H9 (cell line): ENCODE measurements at regions not wholly inside any gene's neighbourhood (a gene's known extent, or its start where the extent isn't known, plus 50 kb on each side); places are given as distances from the start of the nearest gene placed in this dataset.

Experiments used
- DNase-seq: peaks from one replicate; pipeline ENCODE4 v3.0.0-alpha.2; 2017
- H2AFZ ChIP-seq: one replicate; pipeline ENCODE4 v1.6.1; 2013; ENCODE audit warnings: mild to moderate bottlenecking, low read length, control low read depth, moderate library complexity
- H2AK5ac ChIP-seq: 2 replicates; pipeline ENCODE4 v1.6.1; 2013; ENCODE audit warnings: low read length, control low read depth, mixed read lengths; ENCODE audit not compliant: insufficient read length
- H2BK120ac ChIP-seq: one replicate; pipeline ENCODE4 v1.6.1; 2013; ENCODE audit warnings: low read depth, mild to moderate bottlenecking, low read length, control low read depth, inconsistent platforms; ENCODE audit not compliant: poor library complexity, severe bottlenecking
- H2BK12ac ChIP-seq: 2 replicates; pipeline ENCODE4 v1.6.1; 2013; ENCODE audit warnings: low read length, control low read depth, mixed read lengths, low read depth; ENCODE audit not compliant: insufficient read length
- H2BK15ac ChIP-seq: 2 replicates; pipeline ENCODE4 v1.6.1; 2013; ENCODE audit warnings: low read depth, low read length, control low read depth
- H2BK20ac ChIP-seq: one replicate; pipeline ENCODE4 v1.6.1; 2013; ENCODE audit warnings: low read depth, mild to moderate bottlenecking, low read length, control low read depth, inconsistent platforms; ENCODE audit not compliant: poor library complexity, severe bottlenecking
- H2BK5ac ChIP-seq: 2 replicates; pipeline ENCODE4 v1.6.1; 2013; ENCODE audit warnings: low read length, control low read depth, mixed read lengths; ENCODE audit not compliant: insufficient read length
- H3K14ac ChIP-seq: 2 replicates; pipeline ENCODE4 v1.6.1; 2013; ENCODE audit warnings: low read length, control low read depth; ENCODE audit not compliant: insufficient read depth
- H3K18ac ChIP-seq: 2 replicates; pipeline ENCODE4 v1.6.1; 2013; ENCODE audit warnings: low read depth, mild to moderate bottlenecking, mixed read lengths, low read length, control low read depth; ENCODE audit not compliant: insufficient read length
- H3K23ac ChIP-seq: 2 replicates; pipeline ENCODE4 v1.6.1; 2013; ENCODE audit warnings: low read length, control low read depth, mixed read lengths, low read depth; ENCODE audit not compliant: insufficient read length
- H3K23me2 ChIP-seq: 2 replicates; pipeline ENCODE4 v1.6.1; 2013; ENCODE audit warnings: low read depth, mild to moderate bottlenecking, mixed read lengths, low read length, control low read depth; ENCODE audit not compliant: insufficient read length, poor library complexity, severe bottlenecking
- H3K27ac ChIP-seq: 2 replicates; pipeline ENCODE4 v1.5.1; 2013; ENCODE audit warnings: low read length, control low read depth, mixed read lengths, low read depth; ENCODE audit not compliant: insufficient read length
- H3K27me3 ChIP-seq: 2 replicates; pipeline ENCODE4 v1.6.1; 2013; ENCODE audit warnings: low read length, control low read depth, inconsistent platforms; ENCODE audit not compliant: insufficient read depth
- H3K4ac ChIP-seq: 2 replicates; pipeline ENCODE4 v1.6.1; 2013; ENCODE audit warnings: low read depth, mild to moderate bottlenecking, control low read depth, inconsistent platforms, low read length, moderate library complexity
- H3K4me1 ChIP-seq: 2 replicates; pipeline ENCODE4 v1.6.1; 2013; ENCODE audit warnings: low read length, control low read depth, inconsistent platforms; ENCODE audit not compliant: insufficient read depth
- H3K4me2 ChIP-seq: 2 replicates; pipeline ENCODE4 v1.6.1; 2013; ENCODE audit warnings: low read length, control low read depth, mixed read lengths; ENCODE audit not compliant: insufficient read length, insufficient read depth
- H3K56ac ChIP-seq: 2 replicates; pipeline ENCODE4 v1.6.1; 2013; ENCODE audit warnings: low read depth, mild to moderate bottlenecking, mixed read lengths, low read length, control low read depth; ENCODE audit not compliant: insufficient read length
- H3K79me1 ChIP-seq: 2 replicates; pipeline ENCODE4 v1.6.1; 2013; ENCODE audit warnings: low read depth, mild to moderate bottlenecking, moderate library complexity, low read length, control low read depth, inconsistent platforms; ENCODE audit not compliant: insufficient read depth, poor library complexity, severe bottlenecking
- H3K79me2 ChIP-seq: 2 replicates; pipeline ENCODE4 v1.6.1; 2013; ENCODE audit warnings: low read length, control low read depth, inconsistent platforms; ENCODE audit not compliant: insufficient read depth
- H3K9ac ChIP-seq: 2 replicates; pipeline ENCODE4 v1.6.1; 2013; ENCODE audit warnings: low read length, control low read depth, mixed read lengths; ENCODE audit not compliant: insufficient read length; ENCODE audit errors: extremely low read depth
- H3K9me3 ChIP-seq: one replicate; pipeline ENCODE4 v1.6.1; 2013; ENCODE audit warnings: low read depth, low read length, inconsistent platforms; ENCODE audit not compliant: control insufficient read depth
- H3T11ph ChIP-seq: one replicate; pipeline ENCODE4 v1.6.1; 2013; ENCODE audit warnings: mild to moderate bottlenecking, low read length, control low read depth, inconsistent platforms
- H4K20me1 ChIP-seq: one replicate; pipeline ENCODE4 v1.6.1; 2013; ENCODE audit not compliant: control insufficient read depth, insufficient read length, insufficient read depth
- H4K5ac ChIP-seq: 2 replicates; pipeline ENCODE4 v1.6.1; 2013; ENCODE audit warnings: low read depth, mild to moderate bottlenecking, mixed read lengths, low read length, control low read depth; ENCODE audit not compliant: insufficient read length
- H4K8ac ChIP-seq: replicated peaks from 2 replicates; pipeline ENCODE4 v1.6.1; 2013; ENCODE audit warnings: low read length, control low read depth, mixed read lengths, low read depth; ENCODE audit not compliant: insufficient read length
- H4K91ac ChIP-seq: 2 replicates; pipeline ENCODE4 v1.6.1; 2013; ENCODE audit warnings: low read depth, mild to moderate bottlenecking, moderate library complexity, mixed read lengths, low read length, control low read depth; ENCODE audit not compliant: insufficient read length
- H3K27ac Mint-ChIP-seq, 3 experiments: 2 replicates in 2 of 3; 3 replicates in 1 of 3; pipeline ENCODE4 v1.8.0; 2020 to 2021; ENCODE audit warnings: mixed read lengths in 3 of 3, mild to moderate bottlenecking in 1 of 3, moderate library complexity in 1 of 3
- H3K27me3 Mint-ChIP-seq: 2 replicates; pipeline ENCODE4 v1.8.0; 2021; ENCODE audit warnings: low read depth, mild to moderate bottlenecking, moderate library complexity, mixed read lengths
- H3K36me3 Mint-ChIP-seq, 3 experiments: 2 replicates in 2 of 3; 3 replicates in 1 of 3; pipeline ENCODE4 v1.8.0; 2020 to 2021; ENCODE audit warnings: low read depth in 3 of 3, mixed read lengths in 3 of 3; ENCODE audit not compliant: insufficient read depth in 1 of 3
- H3K4me1 Mint-ChIP-seq, 2 experiments: 2 replicates each; pipeline ENCODE4 v1.8.0; 2020; ENCODE audit warnings: mixed read lengths in 2 of 2
- H3K4me3 Mint-ChIP-seq, 2 experiments: 2 replicates in 1 of 2; 3 replicates in 1 of 2; pipeline ENCODE4 v1.8.0; 2020 to 2021; ENCODE audit warnings: mild to moderate bottlenecking in 2 of 2, mixed read lengths in 2 of 2, moderate library complexity in 1 of 2
- H3K9me3 Mint-ChIP-seq, 2 experiments: 2 replicates in 1 of 2; 3 replicates in 1 of 2; pipeline ENCODE4 v1.8.0; 2020; ENCODE audit warnings: mild to moderate bottlenecking in 2 of 2, mixed read lengths in 2 of 2, moderate library complexity in 1 of 2
- WGBS: extraction: QIAGEN DNeasy Blood & Tissue Kit; methylation state at CpG from one replicate; pipeline ENCODE4 v1.1.7; 2013; ENCODE audit warnings: missing lambda C conversion rate, low lambda C conversion rate, mixed read lengths; ENCODE audit not compliant: insufficient read length; ENCODE audit errors: extremely low coverage; 5-methylcytosine and 5-hydroxymethylcytosine counted together
- TF ChIP-seq, protein P1 (sequence below): fragments of 200-600 bp; sonication (generic); conservative IDR thresholded peaks from 3 replicates; pipeline ENCODE4 v1.8.0; 2021; ENCODE audit warnings: antibody characterized with exemption, mild to moderate bottlenecking

DNA sequence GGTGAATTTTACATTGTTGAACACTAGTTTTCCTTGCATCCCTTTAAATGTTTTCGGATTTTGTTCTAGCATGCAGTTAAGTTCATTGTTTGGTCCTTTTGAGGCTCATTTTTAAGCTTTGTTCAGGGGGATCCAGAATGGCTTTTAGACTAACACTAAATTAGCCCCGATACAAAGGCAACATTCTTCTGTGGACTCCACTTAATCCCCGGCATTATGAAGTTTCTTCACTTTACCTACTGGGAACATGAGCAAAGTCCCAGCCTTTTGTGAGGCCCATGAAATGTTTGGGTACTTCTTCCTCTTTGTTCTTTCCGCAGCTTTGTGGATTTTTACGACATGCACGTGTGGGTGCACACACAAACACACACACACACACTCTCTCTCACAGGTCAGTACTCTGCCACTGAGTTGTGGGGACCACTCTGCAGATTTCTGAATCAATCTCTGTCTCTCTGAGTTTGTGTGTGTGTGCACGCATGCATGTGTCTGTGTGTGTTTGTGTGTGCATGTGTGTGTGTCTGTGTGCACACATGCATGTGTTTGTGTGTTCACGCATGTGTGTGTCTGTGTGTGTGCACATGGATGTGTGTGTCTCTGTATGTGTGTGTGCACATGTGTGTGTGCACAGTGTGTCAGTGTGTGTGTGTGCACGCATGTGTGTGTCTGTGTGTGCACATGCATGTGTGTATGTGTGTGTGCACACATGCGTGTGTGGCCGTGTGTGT lies 240.4 kb upstream of the TNRC6C start:
- Histone ChIP-seq H2BK120ac (no peak overlapping the region), H3K9me3 (no peaks in the 10 kb centered on the region), H3K79me2 (no peaks in the 10 kb centered on the region), H3K4ac (no peak overlapping the region), H2BK5ac (no peak overlapping the region), H2AFZ (no peak overlapping the region), H3K56ac (no peak overlapping the region), H3K14ac (no peak overlapping the region), H2BK15ac (no peak overlapping the region), H3K79me1 (no peaks in the 10 kb centered on the region), H3K27me3 (no peaks in the 10 kb centered on the region), H2BK20ac (no peak overlapping the region), H3T11ph (no peak overlapping the region), H3K18ac (no peak overlapping the region), H3K9ac (no peak overlapping the region), H2AK5ac (no peak overlapping the region), H3K4me2 (no peak overlapping the region), H4K5ac (no peak overlapping the region), H4K20me1 (no peaks in the 10 kb centered on the region), H3K4me1 (no peaks in the 10 kb centered on the region; the same call in 1 of the 2 replicates), H3K27ac (no peak overlapping the region), H2BK12ac (no peak overlapping the region), H3K23ac (no peak overlapping the region), H3K23me2 (no peaks in the 10 kb centered on the region), H4K8ac (no peak overlapping the region), H4K91ac (no peak overlapping the region)
- H3K9me3 Mint-ChIP-seq = peaks cover 34% of the 10 kb centered on the region in 2 experiments
- H3K36me3 Mint-ChIP-seq = peaks cover 10 to 34% (median 16%) of the 10 kb centered on the region in 3 experiments; a peak in 6 of 7 replicates
- peak; percentile 25 for DNase-seq
- peak overlapping the region in 1 of 2 experiments; percentile 19; a peak in 1 of 5 replicates for H3K4me3 Mint-ChIP-seq
- H3K27ac Mint-ChIP-seq = peak overlapping the region in 1 of 3 experiments; percentile 78; a peak in 2 of 7 replicates
- TF ChIP-seq, protein P1, sequence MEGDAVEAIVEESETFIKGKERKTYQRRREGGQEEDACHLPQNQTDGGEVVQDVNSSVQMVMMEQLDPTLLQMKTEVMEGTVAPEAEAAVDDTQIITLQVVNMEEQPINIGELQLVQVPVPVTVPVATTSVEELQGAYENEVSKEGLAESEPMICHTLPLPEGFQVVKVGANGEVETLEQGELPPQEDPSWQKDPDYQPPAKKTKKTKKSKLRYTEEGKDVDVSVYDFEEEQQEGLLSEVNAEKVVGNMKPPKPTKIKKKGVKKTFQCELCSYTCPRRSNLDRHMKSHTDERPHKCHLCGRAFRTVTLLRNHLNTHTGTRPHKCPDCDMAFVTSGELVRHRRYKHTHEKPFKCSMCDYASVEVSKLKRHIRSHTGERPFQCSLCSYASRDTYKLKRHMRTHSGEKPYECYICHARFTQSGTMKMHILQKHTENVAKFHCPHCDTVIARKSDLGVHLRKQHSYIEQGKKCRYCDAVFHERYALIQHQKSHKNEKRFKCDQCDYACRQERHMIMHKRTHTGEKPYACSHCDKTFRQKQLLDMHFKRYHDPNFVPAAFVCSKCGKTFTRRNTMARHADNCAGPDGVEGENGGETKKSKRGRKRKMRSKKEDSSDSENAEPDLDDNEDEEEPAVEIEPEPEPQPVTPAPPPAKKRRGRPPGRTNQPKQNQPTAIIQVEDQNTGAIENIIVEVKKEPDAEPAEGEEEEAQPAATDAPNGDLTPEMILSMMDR = no peak
- peaks cover 31% of the 10 kb centered on the region for H3K27me3 Mint-ChIP-seq
- peaks cover 48 to 50% of the 10 kb centered on the region in 2 experiments for H3K4me1 Mint-ChIP-seq
- no CpG with 5 or more reads among the region's 11 CpGs for WGBS
